Left lung (tissue), 4 donors: ENCODE measurements at regions not wholly inside any gene's neighbourhood (a gene's known extent, or its start where the extent isn't known, plus 50 kb on each side); places are given as distances from the start of the nearest gene placed in this dataset.
A peak's percentile ranks its signal among the peaks of the same experiment; 100 is the strongest.

Experiments
- ATAC-seq: fragments of 200-7000 bp; cut with Tn5 transposase; one replicate; pipeline ENCODE4 v1.9.1; 2020; ENCODE audit warnings: moderate library complexity
- DNase-seq, 4 donors: peaks; one replicate each; pipeline ENCODE4 v3.0.0-alpha.2; 2013 to 2020
- H3K27ac ChIP-seq, 2 donors: fragments of 200-600 bp; sonication (generic) in 1 of 2; one replicate each; pipeline versions ENCODE4 v1.5.0 to v1.8.0; 2020 to 2021
- H3K27me3 ChIP-seq, 2 donors: fragments of 200-600 bp; sonication (generic) in 1 of 2; one replicate each; pipeline versions ENCODE4 v1.5.0 to v1.8.0; 2020 to 2021
- H3K36me3 ChIP-seq, 2 donors: fragments of 200-600 bp; sonication (generic) in 1 of 2; one replicate each; pipeline versions ENCODE4 v1.5.0 to v1.8.0; 2020 to 2021
- H3K4me1 ChIP-seq, 2 donors: fragments of 200-600 bp; one replicate each; pipeline ENCODE4 v1.8.0; 2021
- H3K4me3 ChIP-seq, 2 donors: fragments of 200-600 bp; sonication (generic) in 1 of 2; one replicate each; pipeline versions ENCODE4 v1.5.0 to v1.8.0; 2020 to 2021; ENCODE audit warnings: mild to moderate bottlenecking in 1 of 2
- H3K9me3 ChIP-seq, 2 donors: fragments of 200-600 bp; sonication (generic) in 1 of 2; one replicate each; pipeline versions ENCODE4 v1.5.0 to v1.8.0; 2020 to 2021
- CTCF ChIP-seq, 2 donors: fragments of 200-600 bp; sonication (generic) in 1 of 2; IDR thresholded peaks; one replicate each; pipeline versions ENCODE4 v1.5.0 to v1.8.0; 2021; ENCODE audit warnings: antibody characterized with exemption in 2 of 2
- intact Hi-C, 2 donors: fragments of 100-400 bp; cut with DNase I; formaldehyde crosslinking; loops; one replicate each; pipeline versions ENCODE4 v1.11.2 to v1.14.2; 2022
- donor health status: DM: no; HTN: yes; CAD: no.
- donor health status: DM: no; HTN: no; CAD: no.

- intact Hi-C loops = no loop called here
- no peaks in the 10 kb centered on the region for H3K27me3 ChIP-seq
- no peak overlapping the region for H3K4me3 ChIP-seq
- no peak for ATAC-seq
- DNase-seq = no peak
- H3K27ac ChIP-seq = no peak overlapping the region
- TF ChIP-seq CTCF (IDR thresholded peaks at IDR 0.05) = no peak
- H3K4me1 ChIP-seq = no peaks in the 10 kb centered on the region
- peaks cover 0 to 40% of the 10 kb centered on the region in 2 donors for H3K9me3 ChIP-seq
- H3K36me3 ChIP-seq = no peaks in the 10 kb centered on the region
Measured at GRCh38 chr9:82234160-82234943, 245.8 kb downstream of the SPATA31D1 start.

GRCh38 chr9:82242285-82242963 is 253.9 kb downstream of the SPATA31D1 start:
- H3K4me3 ChIP-seq = no peak overlapping the region
- no peak overlapping the region for H3K27ac ChIP-seq
- DNase-seq (no peak), ATAC-seq (no peak)
- H3K4me1 ChIP-seq = no peaks in the 10 kb centered on the region
- no peaks in the 10 kb centered on the region for H3K36me3 ChIP-seq
- intact Hi-C loops = no loop called here
- no peaks in the 10 kb centered on the region for H3K27me3 ChIP-seq
- peaks cover 0 to 39% of the 10 kb centered on the region in 2 donors for H3K9me3 ChIP-seq
- no peak for TF ChIP-seq CTCF (IDR thresholded peaks at IDR 0.05)

GRCh38 chr9:82247318-82247717 is 258.7 kb downstream of the SPATA31D1 start:
- no peak for TF ChIP-seq CTCF (IDR thresholded peaks at IDR 0.05)
- peaks cover 0 to 9% of the 10 kb centered on the region in 2 donors for H3K9me3 ChIP-seq
- peak; percentile 80 for ATAC-seq

GRCh38 chr9:82252116-82252515 is 263.5 kb downstream of the SPATA31D1 start:
- intact Hi-C loops = no loop called here
- Histone ChIP-seq H3K4me1 (no peaks in the 10 kb centered on the region), H3K27ac (no peak overlapping the region), H3K4me3 (no peak overlapping the region), H3K36me3 (no peaks in the 10 kb centered on the region), H3K9me3 (no peaks in the 10 kb centered on the region), H3K27me3 (no peaks in the 10 kb centered on the region)
- ATAC-seq = no peak
- no peak for TF ChIP-seq CTCF (IDR thresholded peaks at IDR 0.05)
- DNase-seq = no peak

More at GRCh38 chr9:82247318-82247717, 258.7 kb downstream of the SPATA31D1 start:
- Histone ChIP-seq H3K4me3 (no peak overlapping the region), H3K4me1 (no peaks in the 10 kb centered on the region), H3K36me3 (no peaks in the 10 kb centered on the region), H3K27ac (no peak overlapping the region), H3K27me3 (no peaks in the 10 kb centered on the region)
- intact Hi-C loops = no loop called here
- peak in 1 of 4 donors; percentile 55 for DNase-seq

- Histone ChIP-seq H3K36me3 (no peaks in the 10 kb centered on the region), H3K4me3 (no peak overlapping the region), H3K27me3 (no peaks in the 10 kb centered on the region), H3K4me1 (no peaks in the 10 kb centered on the region), H3K9me3 (no peaks in the 10 kb centered on the region), H3K27ac (no peak overlapping the region)
- intact Hi-C loops = no loop called here
- DNase-seq = no peak
- no peak for ATAC-seq
- TF ChIP-seq CTCF (IDR thresholded peaks at IDR 0.05) = no peak
Measured at GRCh38 chr9:82254646-82255367, 266.2 kb downstream of the SPATA31D1 start.
